ENCODE measurements at regions not wholly inside any gene's neighbourhood (a gene's known extent, or its start where the extent isn't known, plus 50 kb on each side); places are given as distances from the start of the nearest gene placed in this dataset.

GRCh38 chr16:85364323-85365040 is 248.6 kb upstream of the GSE1 start:
- no peak for TF ChIP-seq CTCF (IDR thresholded peaks at IDR 0.05)
- no peak for TF ChIP-seq POLR2A (IDR thresholded peaks at IDR 0.05)

Data from body of pancreas (tissue), 4 donors.